Neural cell (in vitro differentiated cells): ENCODE measurements at regions not wholly inside any gene's neighbourhood (a gene's known extent, or its start where the extent isn't known, plus 50 kb on each side); places are given as distances from the start of the nearest gene placed in this dataset.

ENCODE experiments used
- H2AFZ ChIP-seq: fragments of 200-600, 300-800 bp; sonication (generic), shearing (Covaris generic); 2 replicates; pipeline ENCODE4 v1.6.0; 2014; ENCODE audit warnings: low read depth, mild to moderate bottlenecking, antibody characterized with exemption, low read length, moderate library complexity
- H3F3A ChIP-seq: fragments of 200-600 bp; shearing (Covaris generic); 2 replicates; pipeline ENCODE4 v1.6.1; 2016; ENCODE audit warnings: mild to moderate bottlenecking, moderate library complexity, mixed read lengths, antibody characterized with exemption, low read length; ENCODE audit not compliant: insufficient read depth, poor library complexity, severe bottlenecking
- H3K27ac ChIP-seq: fragments of 200-600, 300-800 bp; sonication (generic), shearing (Covaris generic); 2 replicates; pipeline ENCODE4 v1.5.1; 2014; ENCODE audit warnings: mild to moderate bottlenecking, low read length, moderate library complexity
- H3K27me3 ChIP-seq: fragments of 300-800, 200-600 bp; sonication (generic), shearing (Covaris generic); 2 replicates; pipeline ENCODE4 v1.6.0; 2014; ENCODE audit warnings: mild to moderate bottlenecking, low read depth, low read length, moderate library complexity; ENCODE audit not compliant: insufficient read depth
- H3K36me3 ChIP-seq: fragments of 300-800, 200-600 bp; sonication (generic), shearing (Covaris generic); 2 replicates; pipeline ENCODE4 v1.5.1; 2014; ENCODE audit warnings: mild to moderate bottlenecking, antibody characterized with exemption, low read length, moderate library complexity; ENCODE audit not compliant: insufficient read depth
- H3K4me2 ChIP-seq: fragments of 300-800, 200-600 bp; sonication (generic), shearing (Covaris generic); 2 replicates; pipeline ENCODE4 v1.6.0; 2014; ENCODE audit warnings: mild to moderate bottlenecking, low read length
- H3K4me3 ChIP-seq: fragments of 300-800, 200-600 bp; sonication (generic), shearing (Covaris generic); 2 replicates; pipeline ENCODE4 v1.5.1; 2014; ENCODE audit warnings: mild to moderate bottlenecking, low read length, moderate library complexity
- H3K79me2 ChIP-seq: fragments of 200-600 bp; shearing (Covaris generic); replicated peaks from 2 replicates; pipeline ENCODE4 v1.6.0; 2014; ENCODE audit warnings: mild to moderate bottlenecking, low read length, moderate library complexity; ENCODE audit not compliant: insufficient read depth
- H3K9ac ChIP-seq: fragments of 300-800, 200-600 bp; sonication (generic), shearing (Covaris generic); 2 replicates; pipeline ENCODE4 v1.6.1; 2016; ENCODE audit warnings: mild to moderate bottlenecking, low read length, mixed read lengths
- H3K9me2 ChIP-seq: fragments of 200-600 bp; shearing (Covaris generic); 2 replicates; pipeline ENCODE4 v1.6.1; 2016; ENCODE audit warnings: mild to moderate bottlenecking, low read length, mixed read lengths; ENCODE audit not compliant: insufficient read depth
- H3K9me3 ChIP-seq: fragments of 200-600, 300-800 bp; sonication (generic), shearing (Covaris generic); 2 replicates; pipeline ENCODE4 v1.6.1; 2016; ENCODE audit warnings: mild to moderate bottlenecking, mixed run types, low read length, moderate library complexity, mixed read lengths
- H4K20me1 ChIP-seq: fragments of 200-600 bp; shearing (Covaris generic); 2 replicates; pipeline ENCODE4 v1.6.1; 2016; ENCODE audit warnings: mild to moderate bottlenecking, mixed run types; ENCODE audit not compliant: insufficient read depth
- EP300 ChIP-seq: fragments of 450-650 bp; conservative IDR thresholded peaks from 2 replicates; pipeline ENCODE4 v1.6.1; 2014; ENCODE audit warnings: antibody characterized with exemption, mild to moderate bottlenecking, moderate library complexity; ENCODE audit not compliant: poor library complexity, severe bottlenecking
- EZH2 ChIP-seq: fragments of 200-600, 300-800 bp; shearing (Covaris generic), sonication (generic); IDR thresholded peaks from 2 replicates; pipeline ENCODE4 v1.6.1; 2014; ENCODE audit warnings: antibody characterized with exemption, low read length, borderline replicate concordance, mild to moderate bottlenecking; ENCODE audit not compliant: insufficient read depth, poor library complexity, severe bottlenecking
- MXI1 ChIP-seq: fragments of 450-650 bp; conservative IDR thresholded peaks from 2 replicates; pipeline ENCODE4 v1.6.1; 2014; ENCODE audit warnings: antibody characterized with exemption, mild to moderate bottlenecking; ENCODE audit not compliant: poor library complexity, severe bottlenecking
- POLR2AphosphoS5 ChIP-seq: IDR thresholded peaks from 2 replicates; pipeline ENCODE4 v1.6.1; 2012
- RAD21 ChIP-seq: fragments of 450-650 bp; conservative IDR thresholded peaks from 2 replicates; pipeline ENCODE4 v1.6.1; 2014; ENCODE audit warnings: antibody characterized with exemption, mild to moderate bottlenecking, moderate library complexity
- SMC3 ChIP-seq: fragments of 450-650 bp; conservative IDR thresholded peaks from 2 replicates; pipeline ENCODE4 v1.6.1; 2014; ENCODE audit warnings: antibody characterized with exemption, mild to moderate bottlenecking, moderate library complexity; ENCODE audit not compliant: poor library complexity
- TAF1 ChIP-seq: IDR thresholded peaks from 2 replicates; pipeline ENCODE4 v1.6.1; 2012; ENCODE audit warnings: low read depth
- TF ChIP-seq, protein P1 (sequence below): IDR thresholded peaks from 2 replicates; pipeline ENCODE4 v1.6.1; 2012; ENCODE audit warnings: borderline replicate concordance
- TF ChIP-seq, protein P2 (sequence below): fragments of 450-650 bp; IDR thresholded peaks from 2 replicates; pipeline ENCODE4 v1.5.1; 2014; ENCODE audit warnings: antibody characterized with exemption, mild to moderate bottlenecking, moderate library complexity; ENCODE audit not compliant: poor library complexity, severe bottlenecking

- no peaks in the 10 kb centered on the region for H3F3A ChIP-seq
- no peaks in the 10 kb centered on the region for H3K36me3 ChIP-seq
- H2AFZ ChIP-seq = no peak overlapping the region
- H3K79me2 ChIP-seq = no peaks in the 10 kb centered on the region
- no peaks in the 10 kb centered on the region for H3K9me3 ChIP-seq
- no peak overlapping the region for H3K4me2 ChIP-seq
- TF ChIP-seq POLR2AphosphoS5 (no peak), SMC3 (no peak), EZH2 (no peak), RAD21 (no peak), TAF1 (no peak), MXI1 (no peak), EP300 (no peak)
- TF ChIP-seq, protein P1, sequence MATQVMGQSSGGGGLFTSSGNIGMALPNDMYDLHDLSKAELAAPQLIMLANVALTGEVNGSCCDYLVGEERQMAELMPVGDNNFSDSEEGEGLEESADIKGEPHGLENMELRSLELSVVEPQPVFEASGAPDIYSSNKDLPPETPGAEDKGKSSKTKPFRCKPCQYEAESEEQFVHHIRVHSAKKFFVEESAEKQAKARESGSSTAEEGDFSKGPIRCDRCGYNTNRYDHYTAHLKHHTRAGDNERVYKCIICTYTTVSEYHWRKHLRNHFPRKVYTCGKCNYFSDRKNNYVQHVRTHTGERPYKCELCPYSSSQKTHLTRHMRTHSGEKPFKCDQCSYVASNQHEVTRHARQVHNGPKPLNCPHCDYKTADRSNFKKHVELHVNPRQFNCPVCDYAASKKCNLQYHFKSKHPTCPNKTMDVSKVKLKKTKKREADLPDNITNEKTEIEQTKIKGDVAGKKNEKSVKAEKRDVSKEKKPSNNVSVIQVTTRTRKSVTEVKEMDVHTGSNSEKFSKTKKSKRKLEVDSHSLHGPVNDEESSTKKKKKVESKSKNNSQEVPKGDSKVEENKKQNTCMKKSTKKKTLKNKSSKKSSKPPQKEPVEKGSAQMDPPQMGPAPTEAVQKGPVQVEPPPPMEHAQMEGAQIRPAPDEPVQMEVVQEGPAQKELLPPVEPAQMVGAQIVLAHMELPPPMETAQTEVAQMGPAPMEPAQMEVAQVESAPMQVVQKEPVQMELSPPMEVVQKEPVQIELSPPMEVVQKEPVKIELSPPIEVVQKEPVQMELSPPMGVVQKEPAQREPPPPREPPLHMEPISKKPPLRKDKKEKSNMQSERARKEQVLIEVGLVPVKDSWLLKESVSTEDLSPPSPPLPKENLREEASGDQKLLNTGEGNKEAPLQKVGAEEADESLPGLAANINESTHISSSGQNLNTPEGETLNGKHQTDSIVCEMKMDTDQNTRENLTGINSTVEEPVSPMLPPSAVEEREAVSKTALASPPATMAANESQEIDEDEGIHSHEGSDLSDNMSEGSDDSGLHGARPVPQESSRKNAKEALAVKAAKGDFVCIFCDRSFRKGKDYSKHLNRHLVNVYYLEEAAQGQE = no peak
- TF ChIP-seq, protein P2, sequence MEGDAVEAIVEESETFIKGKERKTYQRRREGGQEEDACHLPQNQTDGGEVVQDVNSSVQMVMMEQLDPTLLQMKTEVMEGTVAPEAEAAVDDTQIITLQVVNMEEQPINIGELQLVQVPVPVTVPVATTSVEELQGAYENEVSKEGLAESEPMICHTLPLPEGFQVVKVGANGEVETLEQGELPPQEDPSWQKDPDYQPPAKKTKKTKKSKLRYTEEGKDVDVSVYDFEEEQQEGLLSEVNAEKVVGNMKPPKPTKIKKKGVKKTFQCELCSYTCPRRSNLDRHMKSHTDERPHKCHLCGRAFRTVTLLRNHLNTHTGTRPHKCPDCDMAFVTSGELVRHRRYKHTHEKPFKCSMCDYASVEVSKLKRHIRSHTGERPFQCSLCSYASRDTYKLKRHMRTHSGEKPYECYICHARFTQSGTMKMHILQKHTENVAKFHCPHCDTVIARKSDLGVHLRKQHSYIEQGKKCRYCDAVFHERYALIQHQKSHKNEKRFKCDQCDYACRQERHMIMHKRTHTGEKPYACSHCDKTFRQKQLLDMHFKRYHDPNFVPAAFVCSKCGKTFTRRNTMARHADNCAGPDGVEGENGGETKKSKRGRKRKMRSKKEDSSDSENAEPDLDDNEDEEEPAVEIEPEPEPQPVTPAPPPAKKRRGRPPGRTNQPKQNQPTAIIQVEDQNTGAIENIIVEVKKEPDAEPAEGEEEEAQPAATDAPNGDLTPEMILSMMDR = no peak
- no peaks in the 10 kb centered on the region for H3K27me3 ChIP-seq
- H3K4me3 ChIP-seq = no peak overlapping the region
- H3K27ac ChIP-seq = no peak overlapping the region
- no peaks in the 10 kb centered on the region for H4K20me1 ChIP-seq
- H3K9me2 ChIP-seq = no peaks in the 10 kb centered on the region
- H3K9ac ChIP-seq = no peak overlapping the region
Measured at GRCh38 chr13:91181892-91182291, 165.6 kb upstream of the MIR17HG start.

- H3K9ac ChIP-seq = no peak overlapping the region
- H3K27me3 ChIP-seq = no peaks in the 10 kb centered on the region
- H3K36me3 ChIP-seq = no peaks in the 10 kb centered on the region
- no peaks in the 10 kb centered on the region for H3K9me3 ChIP-seq
- no peak for TF ChIP-seq EZH2
- TF ChIP-seq, protein P2 = no peak
- TF ChIP-seq EP300 = no peak
- TF ChIP-seq TAF1 = no peak
- TF ChIP-seq SMC3 = no peak
- no peak for TF ChIP-seq POLR2AphosphoS5
- no peak for TF ChIP-seq MXI1
- TF ChIP-seq, protein P1 = no peak
- TF ChIP-seq RAD21 = no peak
- no peak overlapping the region for H2AFZ ChIP-seq
- H3K9me2 ChIP-seq = no peaks in the 10 kb centered on the region
- no peak overlapping the region for H3K4me3 ChIP-seq
- H3F3A ChIP-seq = no peaks in the 10 kb centered on the region
- H3K4me2 ChIP-seq = no peak overlapping the region
- H3K79me2 ChIP-seq = no peaks in the 10 kb centered on the region
- H4K20me1 ChIP-seq = no peaks in the 10 kb centered on the region
- H3K27ac ChIP-seq = no peak overlapping the region
Measured at GRCh38 chr13:91184244-91184926, 163.1 kb upstream of the MIR17HG start.
